Endometrial microvascular endothelial cells (primary cell): ENCODE measurements at regions not wholly inside any gene's neighbourhood (a gene's known extent, or its start where the extent isn't known, plus 50 kb on each side); places are given as distances from the start of the nearest gene placed in this dataset.
"Not testable (repeated sequence)": the region's sequence is repeated elsewhere in the genome, so short reads cannot be mapped to it uniquely, and the experiment has no call there.

Source experiments
- in situ Hi-C: cut with HindIII; loops from 2 replicates; pipeline ENCODE4 v1.10.0; 2017; ENCODE audit warnings: low sequenced_read_pairs, low pct_unique_long_range_greater_than_20kb; ENCODE audit errors: inconsistent ontology term

DNA sequence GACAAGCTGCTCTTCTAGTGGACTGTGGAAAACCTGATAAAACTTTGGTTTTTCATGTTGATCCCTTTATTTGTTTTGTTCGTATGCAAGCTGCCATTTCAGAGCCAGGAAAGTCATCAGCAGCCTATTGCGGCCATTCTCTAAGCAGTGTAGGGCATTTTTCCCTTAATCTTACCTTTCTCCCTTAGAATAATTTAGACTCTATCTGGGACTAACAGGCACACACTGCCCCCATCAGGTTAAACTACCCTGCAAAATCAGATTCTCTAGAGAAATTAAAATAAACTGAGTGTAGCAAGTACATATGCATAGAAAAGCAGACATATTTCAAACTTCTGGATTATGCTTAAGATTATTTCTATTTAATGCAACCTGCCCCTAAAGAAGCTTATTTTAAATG, 347.5 kb downstream of the METTL4 start:
- in situ Hi-C loops = no loop called here

DNA sequence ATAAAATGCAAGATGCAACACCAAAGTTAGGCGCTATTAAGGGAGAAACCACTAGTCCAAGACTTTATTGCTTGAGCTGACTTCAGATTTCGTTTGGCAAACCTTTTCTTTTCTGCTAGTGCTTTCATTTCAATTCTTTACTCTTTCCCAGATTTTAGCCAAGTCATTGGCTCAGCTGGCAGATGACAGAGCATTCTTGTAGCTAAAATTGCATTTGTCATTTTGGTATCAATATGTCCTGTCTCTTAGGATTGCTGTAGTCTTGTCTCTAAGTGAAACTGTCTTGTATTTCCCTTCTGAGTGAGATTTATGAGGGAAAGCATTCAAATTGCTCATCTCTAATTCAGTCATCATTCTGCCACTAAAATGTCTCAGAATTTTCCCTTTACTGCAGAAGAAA, 335.1 kb downstream of the METTL4 start:
- in situ Hi-C loops = no loop called here

DNA sequence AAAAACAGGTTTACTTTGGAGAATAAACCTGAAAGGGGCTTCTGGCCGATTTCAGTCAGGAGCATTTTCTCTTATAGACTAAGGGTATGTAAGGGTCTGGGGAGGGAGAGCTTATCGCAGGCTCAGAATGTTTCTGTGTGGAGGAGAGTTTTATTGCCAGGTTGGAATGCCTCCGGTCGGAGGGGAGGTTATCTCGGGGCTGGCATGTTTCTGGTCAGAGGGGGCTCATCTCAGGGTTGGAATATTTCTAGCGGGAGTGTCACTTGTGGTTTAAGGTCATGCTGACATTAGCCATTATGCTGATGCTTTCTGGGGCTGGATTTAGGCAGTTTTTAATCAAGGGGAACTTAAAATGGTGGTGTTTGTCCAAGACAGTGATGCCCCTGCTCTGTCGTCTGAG, 333.6 kb downstream of the METTL4 start:
- in situ Hi-C loops = no loop called here

DNA sequence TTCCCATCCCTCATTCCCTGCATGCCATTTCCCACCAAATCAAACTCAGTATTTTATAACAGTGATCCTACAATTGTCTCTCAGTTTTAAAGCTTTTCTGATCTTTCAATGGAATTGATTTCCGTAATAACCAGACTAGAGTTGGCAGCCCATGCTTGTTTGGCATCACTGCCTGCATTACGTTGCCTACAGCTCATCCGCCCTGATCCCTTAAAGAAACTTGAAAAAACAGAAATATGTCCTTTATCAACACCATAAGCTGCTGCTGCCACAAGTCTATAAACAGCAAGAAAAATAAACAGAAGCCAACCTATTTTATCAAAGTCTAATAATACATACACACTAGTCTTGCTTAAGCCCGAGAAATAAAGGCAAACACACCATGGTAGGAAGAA, 331.0 kb downstream of the METTL4 start:
- in situ Hi-C loops = no loop called here

DNA sequence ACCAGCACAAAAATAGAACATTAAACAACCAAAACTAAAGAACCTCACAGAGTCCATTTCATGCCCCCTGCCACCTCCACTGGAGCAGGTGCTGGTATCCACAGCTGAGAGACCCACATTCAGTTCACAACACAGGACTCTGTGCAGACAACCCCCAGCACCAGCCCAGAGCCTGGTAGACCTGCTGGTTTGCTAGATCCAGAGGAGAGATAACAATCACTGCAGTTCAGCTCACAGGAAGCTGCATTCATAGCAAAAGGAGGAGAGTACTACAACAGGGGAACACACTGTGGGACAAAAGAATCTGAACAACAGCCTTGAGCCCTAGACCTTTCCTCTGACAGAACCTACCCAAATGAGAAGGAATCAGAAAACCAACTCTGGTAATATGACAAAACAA, 326.7 kb downstream of the METTL4 start:
- in situ Hi-C loops = no loop called here

DNA sequence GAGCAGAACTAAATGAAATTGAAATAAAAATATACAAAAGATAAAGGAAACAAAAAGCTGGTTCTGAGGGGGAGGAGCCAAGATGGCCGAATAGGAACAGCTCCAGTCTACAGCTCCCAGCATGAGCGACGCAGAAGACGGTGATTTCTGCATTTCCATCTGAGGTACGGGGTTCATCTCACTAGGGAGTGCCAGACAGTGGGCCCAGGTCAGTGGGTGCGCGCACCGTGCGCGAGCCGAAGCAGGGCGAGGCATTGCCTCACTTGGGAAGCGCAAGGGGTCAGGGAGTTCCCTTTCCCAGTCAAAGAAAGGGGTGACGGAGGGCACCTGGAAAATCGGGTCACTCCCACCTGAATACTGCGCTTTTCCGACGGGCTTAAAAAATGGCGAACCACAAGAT, 324.2 kb downstream of the METTL4 start:
- in situ Hi-C loops = not testable (repeated sequence)

DNA sequence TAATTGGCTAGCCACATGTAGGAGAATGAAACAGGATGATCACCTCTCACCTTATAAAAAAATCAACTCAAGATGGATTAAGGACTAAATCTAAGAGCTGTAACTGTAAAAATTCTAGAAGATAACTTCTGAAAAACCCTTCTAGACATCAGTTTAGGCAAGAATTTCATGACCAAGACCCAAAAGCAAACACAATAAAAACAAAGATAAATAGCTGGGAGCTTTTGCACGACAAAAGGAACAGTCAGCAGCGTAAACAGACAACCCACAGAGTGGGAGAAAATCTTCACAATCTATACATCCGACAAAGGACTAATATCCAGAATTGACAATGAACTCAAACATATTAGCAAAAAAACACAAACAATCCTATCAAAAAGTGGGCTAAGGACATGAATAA, 316.3 kb downstream of the METTL4 start:
- in situ Hi-C loops = no loop called here

DNA sequence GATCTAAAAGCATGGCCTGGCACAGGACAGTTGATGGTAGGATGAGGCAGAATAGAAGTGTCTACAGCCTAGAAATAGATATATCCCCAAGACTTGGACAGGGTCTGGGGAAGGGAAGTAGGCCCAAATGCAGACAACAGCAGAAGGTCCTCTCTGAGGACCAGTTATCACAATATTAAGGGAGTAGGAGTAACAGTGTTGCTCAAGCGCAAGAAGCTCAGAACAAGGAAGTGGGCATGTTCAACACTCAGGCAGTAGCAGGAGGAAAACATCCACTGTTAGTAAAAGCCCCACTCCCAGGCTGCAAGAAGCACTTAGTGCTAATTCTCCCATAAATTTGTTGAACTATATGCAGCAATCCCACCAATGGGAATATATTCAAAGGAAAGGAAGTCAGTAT, 314.7 kb downstream of the METTL4 start:
- in situ Hi-C loops = no loop called here

DNA sequence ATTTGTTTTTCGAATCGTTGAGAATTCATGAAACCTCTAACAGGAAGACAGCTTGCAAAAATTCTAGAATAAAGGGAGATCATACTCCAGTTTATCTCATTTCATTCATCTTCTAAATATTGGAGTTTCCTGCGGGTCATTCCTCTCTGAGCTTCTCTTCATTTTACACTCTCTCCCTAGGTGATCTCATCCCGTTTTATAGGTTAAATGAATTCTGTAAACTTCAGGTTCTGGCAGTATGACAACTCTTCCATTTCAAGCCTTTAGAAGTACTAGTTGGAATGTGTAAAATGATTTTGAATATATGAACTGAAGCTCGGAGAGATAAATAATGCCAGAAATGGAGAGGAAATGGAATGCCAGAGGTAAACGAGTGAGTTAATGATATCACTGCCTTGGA, 312.4 kb downstream of the METTL4 start:
- in situ Hi-C loops = no loop called here

DNA sequence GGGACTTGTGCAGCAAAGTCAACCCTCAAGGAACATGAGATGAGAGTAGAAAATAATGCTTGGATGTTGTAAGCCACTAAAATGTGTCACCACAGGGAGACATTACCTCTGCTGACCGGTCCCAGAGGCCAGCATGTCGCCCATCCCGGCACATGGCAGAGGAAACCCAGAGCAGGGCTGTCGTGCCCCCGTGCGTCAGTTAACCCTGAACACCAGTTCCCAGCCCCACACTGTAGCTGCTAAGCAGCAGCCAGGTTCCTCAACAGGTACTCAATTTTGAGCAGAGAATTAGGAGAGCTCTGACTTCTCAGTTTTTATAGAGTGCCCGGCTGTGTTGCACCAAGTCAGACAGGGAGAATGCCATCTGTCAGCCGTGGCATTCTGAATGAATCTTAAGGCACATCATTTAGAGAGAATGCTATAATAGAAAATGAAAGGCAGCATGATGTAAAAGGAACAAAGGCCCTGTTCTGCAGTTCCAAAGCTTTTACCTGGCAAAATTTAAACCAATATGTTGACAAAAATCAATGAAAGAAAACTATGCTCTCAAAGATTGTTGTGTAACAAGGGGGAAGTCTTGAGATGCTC, 307.9 kb downstream of the METTL4 start:
- in situ Hi-C loops = no loop called here

DNA sequence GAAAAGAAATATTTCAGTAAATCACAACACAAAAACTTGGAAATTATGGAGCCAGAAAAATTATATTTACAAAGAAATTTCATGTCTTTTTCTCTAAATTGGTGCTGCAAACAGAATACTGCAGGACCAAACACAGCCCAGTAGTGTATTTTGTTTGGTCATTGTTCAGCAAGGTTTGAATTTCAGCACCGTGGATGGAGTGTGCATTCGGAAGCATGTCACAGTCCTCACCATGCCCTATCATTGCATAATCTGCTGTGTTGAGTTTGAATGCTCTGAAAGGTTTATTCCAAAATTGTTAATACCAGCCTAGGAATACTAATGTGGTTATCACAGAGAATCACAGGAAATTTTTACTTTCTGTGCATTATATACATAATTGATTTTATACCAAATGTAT, 296.7 kb downstream of the METTL4 start:
- in situ Hi-C loops = no loop called here

DNA sequence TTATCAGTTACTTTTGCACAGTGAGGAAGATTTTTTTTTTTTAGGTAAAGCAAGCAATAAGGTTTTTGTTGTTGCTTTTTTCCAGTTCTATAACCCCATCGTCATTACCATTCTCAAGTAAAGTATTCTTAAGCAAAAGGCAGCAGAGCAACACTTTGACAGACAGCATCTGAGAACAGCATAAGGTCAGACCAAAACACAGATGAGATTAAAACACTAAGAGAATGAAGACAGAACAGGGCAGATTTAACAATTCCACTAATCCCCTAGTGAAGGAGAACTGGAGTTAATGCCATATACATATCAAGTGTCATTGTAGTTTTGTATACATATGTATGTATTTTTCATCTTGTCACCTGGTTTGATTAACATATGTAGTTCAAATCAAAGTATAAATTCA, 290.2 kb downstream of the METTL4 start:
- in situ Hi-C loops = no loop called here

DNA sequence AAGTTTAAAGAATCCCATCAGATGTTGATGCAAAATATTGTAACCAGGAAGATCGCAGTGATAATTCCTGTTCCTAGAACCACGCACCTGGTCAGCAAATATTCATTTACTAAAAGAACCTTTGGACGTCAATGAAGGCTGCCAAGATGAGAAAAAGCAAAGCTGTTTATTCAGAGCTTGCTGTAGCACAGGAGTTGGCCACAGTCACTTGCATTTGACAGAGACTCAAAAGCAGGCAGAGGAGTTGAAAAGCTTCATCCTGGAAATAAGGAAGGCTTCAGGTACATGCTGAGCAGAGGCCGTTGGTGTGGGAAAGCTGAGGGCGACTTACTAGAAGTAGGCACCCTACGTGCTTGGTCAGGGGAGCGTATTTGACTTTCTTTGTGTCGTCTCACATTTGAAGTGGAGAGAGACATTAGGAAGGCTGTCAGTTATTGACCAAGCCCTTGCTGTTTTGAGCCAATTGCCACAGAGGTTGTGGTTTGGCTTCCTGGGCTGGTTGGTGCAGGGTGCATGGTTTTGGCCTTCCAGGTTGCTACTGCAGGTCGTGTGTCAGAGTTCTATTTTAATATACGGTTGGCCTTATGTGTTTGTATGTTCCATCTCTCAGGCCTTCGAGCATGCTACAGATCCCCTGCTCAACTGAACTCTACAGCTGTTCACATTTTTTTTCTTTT, 289.6 kb downstream of the METTL4 start:
- in situ Hi-C loops = no loop called here

DNA sequence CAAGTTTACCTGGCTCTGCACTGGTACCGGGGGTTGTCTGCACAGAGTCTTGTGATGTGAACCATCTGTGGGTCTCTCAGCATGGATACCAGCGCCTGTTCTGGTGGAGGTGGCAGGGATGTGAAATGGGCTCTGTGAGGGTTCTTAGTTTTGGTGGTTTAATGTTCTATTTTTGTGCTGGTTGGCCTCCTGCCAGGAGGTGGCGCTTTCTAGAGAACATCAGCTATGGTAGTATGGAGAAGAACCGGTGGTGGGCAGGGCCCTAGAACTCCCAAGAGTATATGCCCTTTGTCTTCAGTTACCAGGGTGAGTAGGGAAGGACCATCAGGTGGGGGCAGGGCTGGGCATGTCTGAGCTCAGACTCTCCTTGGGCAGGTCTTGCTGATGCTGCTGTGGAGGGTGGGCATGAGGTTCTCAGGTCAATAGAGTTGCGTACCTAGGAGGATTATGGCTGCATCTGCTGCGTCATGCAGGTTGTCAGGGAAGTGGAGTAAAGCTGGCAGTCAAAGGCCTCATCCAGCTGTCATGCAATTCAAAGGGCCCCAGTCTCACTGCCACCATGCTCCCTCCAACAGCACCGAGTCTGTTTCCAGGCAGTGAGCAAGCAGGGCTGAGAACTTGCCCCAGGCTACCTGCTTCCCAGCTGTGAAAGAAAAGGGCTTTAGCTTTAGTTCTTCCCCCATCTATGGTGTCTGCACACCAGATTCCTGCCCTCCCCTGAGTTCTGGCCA, 278.0 kb downstream of the METTL4 start:
- in situ Hi-C loops = no loop called here

DNA sequence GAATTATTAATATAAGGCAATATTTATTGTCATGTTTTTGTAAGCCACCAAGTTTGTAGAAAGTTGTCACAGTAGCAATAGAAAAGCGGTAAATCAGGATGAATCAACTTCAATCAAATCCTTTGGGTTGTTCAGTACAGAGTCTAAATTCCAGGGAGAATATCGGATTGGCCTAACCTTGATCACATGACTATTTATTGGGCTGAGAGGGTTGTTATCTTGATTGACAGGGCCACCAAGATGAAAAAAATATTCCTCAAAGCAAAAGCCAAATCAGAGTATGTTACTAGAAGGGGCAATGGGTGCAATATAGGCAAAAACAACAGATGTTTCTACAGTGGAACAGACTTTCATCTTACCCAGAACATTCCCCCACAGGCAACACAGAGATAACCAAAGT, 270.0 kb downstream of the METTL4 start:
- in situ Hi-C loops = no loop called here

DNA sequence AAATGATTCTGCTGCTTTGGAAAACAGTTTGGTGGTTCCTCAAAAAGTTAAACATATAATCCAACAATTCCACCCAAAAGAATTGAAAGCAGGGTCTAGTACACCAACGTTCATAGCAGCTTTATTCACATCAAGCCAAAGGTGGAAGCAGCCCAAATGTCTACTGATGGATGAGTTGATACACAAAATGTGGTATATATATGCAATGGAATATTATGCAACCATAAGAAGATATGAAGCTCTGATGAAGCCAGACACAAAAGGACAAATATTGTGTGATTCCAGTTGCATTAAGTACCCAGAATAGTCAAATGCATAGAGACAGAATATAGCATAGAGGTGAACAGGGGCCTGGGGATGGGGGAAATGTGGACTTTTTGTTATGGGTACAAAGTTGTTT, 269.3 kb downstream of the METTL4 start:
- in situ Hi-C loops = no loop called here

DNA sequence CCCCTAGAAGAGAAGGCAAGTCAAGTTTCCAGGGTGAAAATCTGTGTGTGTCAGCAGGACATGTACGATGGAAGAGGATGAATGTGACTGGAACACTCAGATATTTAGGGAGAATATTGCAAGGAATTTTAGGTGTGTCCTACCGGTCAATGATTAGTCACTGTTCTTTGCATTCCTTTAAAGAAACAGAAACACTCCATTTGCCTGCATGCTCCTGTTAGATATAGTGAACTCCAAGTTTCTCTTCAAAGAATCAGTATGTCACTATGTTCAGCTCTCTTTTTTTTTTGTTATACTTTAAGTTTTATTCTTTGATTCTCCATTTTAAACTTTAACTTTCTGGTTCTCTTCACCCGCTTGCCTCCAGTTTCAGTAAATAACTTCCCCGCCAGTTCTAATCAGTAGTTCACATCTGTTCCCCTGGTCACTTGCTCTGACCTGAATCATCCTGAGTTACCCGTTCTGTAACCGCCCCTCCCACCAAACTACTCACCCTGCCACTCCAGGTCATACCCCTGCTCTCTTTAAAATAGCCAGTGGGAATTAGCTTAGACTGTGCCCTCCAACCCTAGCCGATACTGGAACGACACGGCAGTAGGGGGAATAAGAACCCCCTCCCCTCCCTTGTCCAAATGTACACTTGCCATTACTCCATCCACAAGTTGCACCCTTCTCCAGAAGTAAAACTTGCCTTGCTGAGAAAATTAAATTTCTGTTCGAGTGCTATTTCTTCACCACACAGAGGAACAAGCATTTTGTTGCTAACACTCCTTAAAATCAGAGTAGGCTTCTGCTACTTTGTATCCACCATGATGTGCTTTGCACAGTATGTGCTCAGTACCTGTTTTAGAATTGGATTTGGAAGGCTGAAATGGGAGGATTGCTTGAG, 268.4 kb downstream of the METTL4 start:
- in situ Hi-C loops = no loop called here

DNA sequence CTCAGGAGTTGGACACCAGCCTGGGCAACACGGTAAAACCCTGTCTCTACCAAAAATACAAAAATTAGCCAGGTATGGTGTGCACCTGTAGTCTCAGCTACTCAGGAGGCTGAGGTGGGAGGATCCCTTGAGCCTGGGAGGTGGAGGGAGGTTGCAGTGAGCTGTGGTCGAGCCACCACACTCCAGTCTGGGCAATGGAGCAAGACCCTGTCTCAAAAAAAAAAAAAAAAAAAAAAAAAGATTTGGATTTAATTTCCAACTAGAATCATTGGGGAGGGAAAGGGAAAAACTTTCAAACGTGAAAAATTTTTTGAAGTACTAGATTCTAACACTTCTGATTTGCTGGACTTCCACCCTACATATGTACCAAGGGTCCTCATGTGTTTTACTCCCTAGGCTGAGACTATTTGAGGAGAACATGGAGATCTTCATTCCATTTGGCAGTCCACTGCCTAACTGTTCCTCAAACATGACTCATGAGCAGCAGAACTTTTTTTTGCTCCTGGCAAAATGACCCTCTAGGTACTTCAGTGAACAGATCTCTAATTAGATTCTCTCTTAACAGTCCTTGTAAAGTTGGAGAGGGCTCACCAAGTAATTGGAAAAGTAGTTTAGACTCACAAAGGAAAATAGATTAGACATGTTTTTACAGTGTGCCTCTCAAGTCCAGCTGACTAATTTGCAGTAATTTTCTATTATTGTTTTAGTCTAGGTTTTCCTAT, 267.6 kb downstream of the METTL4 start:
- in situ Hi-C loops = no loop called here
